ENCODE measurements at regions not wholly inside any gene's neighbourhood (a gene's known extent, or its start where the extent isn't known, plus 50 kb on each side); places are given as distances from the start of the nearest gene placed in this dataset.

DNA sequence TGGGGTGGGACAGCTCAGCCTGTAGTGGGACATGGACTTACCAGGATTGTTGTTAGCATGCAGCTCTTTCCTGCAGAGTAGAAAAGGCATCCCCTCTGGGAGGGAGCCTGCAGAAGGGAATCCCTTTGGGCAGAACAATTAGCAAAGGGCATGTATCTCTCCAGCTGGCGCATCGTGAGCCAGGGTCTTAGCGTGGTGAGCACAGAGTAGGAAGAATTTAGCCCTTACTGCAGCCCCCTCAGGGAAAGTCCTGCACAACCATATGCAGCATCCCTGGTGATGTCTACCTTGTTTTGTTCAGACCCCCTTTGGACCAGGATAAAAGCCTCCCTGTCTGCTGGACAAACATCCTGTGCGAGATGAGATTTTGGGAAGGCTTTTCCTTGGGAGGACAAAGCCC, 292.1 kb downstream of the SLC4A3 start:
- no peak for TF ChIP-seq POLR2A (IDR thresholded peaks at IDR 0.05)
- TF ChIP-seq, protein P1, sequence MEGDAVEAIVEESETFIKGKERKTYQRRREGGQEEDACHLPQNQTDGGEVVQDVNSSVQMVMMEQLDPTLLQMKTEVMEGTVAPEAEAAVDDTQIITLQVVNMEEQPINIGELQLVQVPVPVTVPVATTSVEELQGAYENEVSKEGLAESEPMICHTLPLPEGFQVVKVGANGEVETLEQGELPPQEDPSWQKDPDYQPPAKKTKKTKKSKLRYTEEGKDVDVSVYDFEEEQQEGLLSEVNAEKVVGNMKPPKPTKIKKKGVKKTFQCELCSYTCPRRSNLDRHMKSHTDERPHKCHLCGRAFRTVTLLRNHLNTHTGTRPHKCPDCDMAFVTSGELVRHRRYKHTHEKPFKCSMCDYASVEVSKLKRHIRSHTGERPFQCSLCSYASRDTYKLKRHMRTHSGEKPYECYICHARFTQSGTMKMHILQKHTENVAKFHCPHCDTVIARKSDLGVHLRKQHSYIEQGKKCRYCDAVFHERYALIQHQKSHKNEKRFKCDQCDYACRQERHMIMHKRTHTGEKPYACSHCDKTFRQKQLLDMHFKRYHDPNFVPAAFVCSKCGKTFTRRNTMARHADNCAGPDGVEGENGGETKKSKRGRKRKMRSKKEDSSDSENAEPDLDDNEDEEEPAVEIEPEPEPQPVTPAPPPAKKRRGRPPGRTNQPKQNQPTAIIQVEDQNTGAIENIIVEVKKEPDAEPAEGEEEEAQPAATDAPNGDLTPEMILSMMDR (IDR thresholded peaks at IDR 0.05) = no peak

Measured in thyroid gland (tissue), 4 donors.